SK-N-SH (cell line): ENCODE measurements at regions not wholly inside any gene's neighbourhood (a gene's known extent, or its start where the extent isn't known, plus 50 kb on each side); places are given as distances from the start of the nearest gene placed in this dataset.

Experiments used
- CTCF ChIA-PET: fragments of 300-600, 350-600 bp; formaldehyde crosslinking; extraction: SDS; loops from one replicate; lab custom pipeline; 2021; lab: Yijun Ruan, JAX
- POLR2A ChIA-PET: fragments of 350-600 bp; sonication (Branson Sonifier 250); formaldehyde crosslinking; extraction: SDS; loops from one replicate; lab custom pipeline; 2020; ENCODE audit warnings: antibody characterized with exemption, inconsistent platforms; lab: Yijun Ruan, JAX
- DNase-seq: peaks from one replicate; pipeline ENCODE4 v3.0.0; 2012
- H2AFZ ChIP-seq: fragments of 200-600 bp; sonication (generic); 2 replicates; pipeline ENCODE4 v1.8.1; 2016; ENCODE audit warnings: antibody characterized with exemption, mild to moderate bottlenecking, low read depth
- H3F3A ChIP-seq: fragments of 200-600 bp; sonication (generic); replicated peaks from 2 replicates; pipeline ENCODE3; 2016; ENCODE audit warnings: antibody characterized with exemption, mild to moderate bottlenecking; ENCODE audit not compliant: insufficient read depth
- H3K27ac ChIP-seq, 2 experiments: fragments of 200-500 bp in 1 of 2; fragments of 200-600 bp in 1 of 2; sonication (Bioruptor generic) in 1 of 2; sonication (generic), shearing (Covaris generic) in 1 of 2; 2 replicates each; pipeline versions ENCODE4 v1.5.1 to v1.6.1; 2014 to 2016; ENCODE audit warnings: low read depth in 2 of 2, inconsistent platforms in 1 of 2, low read length in 1 of 2, mild to moderate bottlenecking in 1 of 2, mixed read lengths in 1 of 2
- H3K27me3 ChIP-seq: fragments of 200-600 bp; sonication (generic), shearing (Covaris generic); 2 replicates; pipeline ENCODE4 v1.6.1; 2016; ENCODE audit warnings: mixed run types; ENCODE audit not compliant: insufficient read depth
- H3K36me3 ChIP-seq, 2 experiments: fragments of 200-500 bp in 1 of 2; fragments of 200-600 bp in 1 of 2; sonication (Bioruptor generic) in 1 of 2; sonication (generic) in 1 of 2; replicated peaks in 1 of 2; 2 replicates each; pipeline versions ENCODE3 to v1.5.1; 2014 to 2016; ENCODE audit warnings: low read length in 1 of 2, mild to moderate bottlenecking in 1 of 2; ENCODE audit not compliant: insufficient read depth in 2 of 2, control insufficient read depth in 1 of 2
- H3K4me1 ChIP-seq, 2 experiments: fragments of 200-500 bp in 1 of 2; fragments of 200-600 bp in 1 of 2; sonication (Bioruptor generic) in 1 of 2; sonication (generic), shearing (Covaris generic) in 1 of 2; 2 replicates each; pipeline versions ENCODE4 v1.5.1 to v1.6.1; 2014 to 2016; ENCODE audit warnings: low read depth in 1 of 2, low read length in 1 of 2, mixed run types in 1 of 2; ENCODE audit not compliant: insufficient read depth in 2 of 2, control insufficient read depth in 1 of 2
- H3K4me2 ChIP-seq: fragments of 200-600 bp; sonication (generic), shearing (Covaris generic); 2 replicates; pipeline ENCODE4 v1.6.1; 2017; ENCODE audit warnings: mixed run types
- H3K4me3 ChIP-seq, 2 experiments: fragments of 200-500 bp in 1 of 2; fragments of 200-600 bp in 1 of 2; sonication (Bioruptor generic) in 1 of 2; sonication (generic), shearing (Covaris generic) in 1 of 2; 2 replicates each; pipeline versions ENCODE4 v1.5.1 to v1.8.1; 2014 to 2016; ENCODE audit warnings: low read depth in 2 of 2, inconsistent platforms in 1 of 2, low read length in 1 of 2, mild to moderate bottlenecking in 1 of 2, mixed read lengths in 1 of 2, moderate library complexity in 1 of 2
- H3K79me2 ChIP-seq: fragments of 200-600 bp; sonication (generic); 2 replicates; pipeline ENCODE4 v1.8.1; 2017; ENCODE audit warnings: mild to moderate bottlenecking; ENCODE audit not compliant: insufficient read depth
- H3K9ac ChIP-seq: fragments of 200-600 bp; sonication (generic); 2 replicates; pipeline ENCODE4 v1.6.1; 2017; ENCODE audit warnings: mixed run types
- H3K9me2 ChIP-seq: fragments of 200-600 bp; sonication (generic); 2 replicates; pipeline ENCODE4 v1.6.1; 2017; ENCODE audit warnings: mixed run types
- H3K9me3 ChIP-seq: fragments of 200-600 bp; sonication (generic); 2 replicates; pipeline ENCODE4 v1.6.1; 2017; ENCODE audit warnings: mixed run types, mild to moderate bottlenecking, moderate library complexity
- H4K20me1 ChIP-seq: fragments of 200-600 bp; sonication (generic); 2 replicates; pipeline ENCODE4 v1.6.1; 2017; ENCODE audit warnings: mild to moderate bottlenecking, mixed run types; ENCODE audit not compliant: insufficient read depth
- CHD2 ChIP-seq: fragments of 150-350 bp; IDR thresholded peaks from 2 replicates; pipeline ENCODE4 v1.6.1; 2018; ENCODE audit warnings: low read length; ENCODE audit not compliant: partially characterized antibody
- ELF1 ChIP-seq: IDR thresholded peaks from 2 replicates; pipeline ENCODE4 v1.4.0; 2012
- FOSL2 ChIP-seq: IDR thresholded peaks from 2 replicates; pipeline ENCODE4 v1.4.0; 2012; ENCODE audit warnings: low read depth, mild to moderate bottlenecking, moderate library complexity, borderline replicate concordance
- FOXJ3 ChIP-seq: sonication (generic); formaldehyde crosslinking; IDR thresholded peaks from 2 replicates; pipeline ENCODE4 v1.5.1; 2020; ENCODE audit warnings: mild to moderate bottlenecking, missing genetic modification reagents
- FOXM1 ChIP-seq: IDR thresholded peaks from 2 replicates; pipeline ENCODE4 v1.4.0; 2012; ENCODE audit warnings: low read depth, mild to moderate bottlenecking
- GABPA ChIP-seq: IDR thresholded peaks from 2 replicates; pipeline ENCODE4 v1.4.0; 2012; ENCODE audit warnings: low read depth, mild to moderate bottlenecking
- JUND ChIP-seq: IDR thresholded peaks from 2 replicates; pipeline ENCODE4 v1.4.0; 2012
- NFIC ChIP-seq: IDR thresholded peaks from 2 replicates; pipeline ENCODE4 v1.4.0; 2012; ENCODE audit warnings: borderline replicate concordance
- NRF1 ChIP-seq: IDR thresholded peaks from 2 replicates; pipeline ENCODE4 v1.6.1; 2012; ENCODE audit warnings: low read depth, mild to moderate bottlenecking, low read length
- POLR2AphosphoS5 ChIP-seq: IDR thresholded peaks from 2 replicates; pipeline ENCODE4 v1.6.1; 2012; ENCODE audit warnings: low read depth, low read length
- RCOR1 ChIP-seq: fragments of 150-350 bp; IDR thresholded peaks from 2 replicates; pipeline ENCODE4 v1.6.1; 2017; ENCODE audit warnings: antibody characterized with exemption, low read length
- RXRA ChIP-seq: IDR thresholded peaks from 2 replicates; pipeline ENCODE4 v1.4.0; 2012; ENCODE audit warnings: low read depth, mild to moderate bottlenecking, borderline replicate concordance
- SIN3A ChIP-seq: IDR thresholded peaks from 2 replicates; pipeline ENCODE4 v1.6.1; 2012; ENCODE audit warnings: low read depth, mild to moderate bottlenecking, low read length, moderate library complexity, borderline replicate concordance
- SMC3 ChIP-seq: IDR thresholded peaks from 2 replicates; pipeline ENCODE4 v1.6.1; 2012; ENCODE audit warnings: low read depth, low read length, improper control_type of control experiment
- TCF12 ChIP-seq: IDR thresholded peaks from 2 replicates; pipeline ENCODE4 v1.4.0; 2012
- USF2 ChIP-seq: fragments of 150-350 bp; IDR thresholded peaks from 2 replicates; pipeline ENCODE4 v1.6.1; 2017; ENCODE audit warnings: antibody characterized with exemption, low read length, low read depth, borderline replicate concordance
- ZBTB33 ChIP-seq: IDR thresholded peaks from 2 replicates; pipeline ENCODE4 v1.4.0; 2012; ENCODE audit warnings: low read depth, borderline replicate concordance
- WGBS: methylation state at CpG from one replicate; pipeline ENCODE4 v1.1.6; 2017; ENCODE audit warnings: low lambda C conversion rate; 5-methylcytosine and 5-hydroxymethylcytosine counted together

GRCh38 chr11:112886434-112887370 is 74.5 kb upstream of the NCAM1 start (continued):
- TF ChIP-seq NFIC: no peak

- ChIA-PET POLR2A (no interaction called here), CTCF (no interaction called here)
- Histone ChIP-seq H3K4me1 (no peaks in the 10 kb centered on the region; a peak in 1 of 4 replicates), H3K36me3 (no peaks in the 10 kb centered on the region), H2AFZ (no peak overlapping the region), H4K20me1 (no peaks in the 10 kb centered on the region), H3K9me2 (no peaks in the 10 kb centered on the region), H3K79me2 (no peaks in the 10 kb centered on the region), H3K27ac (no peak overlapping the region), H3K9ac (no peak overlapping the region), H3K9me3 (no peaks in the 10 kb centered on the region), H3F3A (no peaks in the 10 kb centered on the region), H3K4me3 (no peak overlapping the region), H3K4me2 (no peak overlapping the region), H3K27me3 (no peaks in the 10 kb centered on the region; the same call in 1 of the 2 replicates)
- no peak for DNase-seq
- TF ChIP-seq TCF12 (no peak), FOXM1 (no peak), RXRA (no peak), RCOR1 (no peak), ELF1 (no peak), POLR2AphosphoS5 (no peak), SIN3A (no peak), ZBTB33 (no peak)
- WGBS: 63% methylated on average over 2 of the region's 3 CpGs
Measured at GRCh38 chr11:112889446-112889845, 71.8 kb upstream of the NCAM1 start.

GRCh38 chr11:112899235-112900006 is 61.8 kb upstream of the NCAM1 start:
- Histone ChIP-seq H3K9me2 (no peaks in the 10 kb centered on the region), H3K9ac (no peak overlapping the region), H3K36me3 (no peaks in the 10 kb centered on the region), H3F3A (no peaks in the 10 kb centered on the region), H3K79me2 (no peaks in the 10 kb centered on the region), H3K9me3 (no peaks in the 10 kb centered on the region), H3K27ac (no peak overlapping the region), H3K4me3 (no peak overlapping the region), H3K4me2 (no peak overlapping the region), H3K27me3 (no peaks in the 10 kb centered on the region; the same call in 1 of the 2 replicates), H3K4me1 (no peaks in the 10 kb centered on the region), H2AFZ (no peak overlapping the region), H4K20me1 (no peaks in the 10 kb centered on the region)
- TF ChIP-seq RXRA (no peak), USF2 (no peak), NRF1 (no peak), CHD2 (no peak), SMC3 (no peak), FOSL2 (no peak), FOXJ3 (CRISPR knock-in tag) (no peak), JUND (no peak), GABPA (no peak)
- ChIA-PET POLR2A (no interaction called here), CTCF (no interaction called here)
- no peak for DNase-seq
- WGBS: 19% methylated on average over 4 of the region's 4 CpGs
